Caco-2 (cell line): ENCODE measurements at regions not wholly inside any gene's neighbourhood (a gene's known extent, or its start where the extent isn't known, plus 50 kb on each side); places are given as distances from the start of the nearest gene placed in this dataset.

Experiments
- BruUV-seq: library from RNA; stranded (reverse); fragments of 400-500 nt; replicated peaks from 2 replicates; lab custom pipeline; 2021; lab: Mats Ljungman, UMichigan
- CTCF ChIA-PET: fragments of 300-600 bp; sonication (Branson Sonifier 250); formaldehyde crosslinking; loops from one replicate; lab custom pipeline; 2022; ENCODE audit warnings: antibody characterized with exemption; lab: Charles Lee
- POLR2A ChIA-PET: fragments of 300-600 bp; sonication (Branson Sonifier 250); formaldehyde crosslinking; loops from one replicate; lab custom pipeline; 2022; ENCODE audit warnings: antibody characterized with exemption; lab: Charles Lee
- DNase-seq, 2 experiments: peaks; one replicate each; pipeline versions ENCODE4 v3.0.0 to v3.0.0-alpha.2; 2020 to 2022
- H3K27me3 ChIP-seq: replicated peaks from 2 replicates; pipeline ENCODE4 v1.6.0; 2011; ENCODE audit warnings: low read length; ENCODE audit not compliant: control insufficient read depth, insufficient read depth
- H3K36me3 ChIP-seq: 2 replicates; pipeline ENCODE4 v1.5.1; 2011; ENCODE audit warnings: low read length; ENCODE audit not compliant: control insufficient read depth, insufficient read depth
- H3K4me1 ChIP-seq: fragments of 250-450 bp; sonication (Bioruptor Pico); 2 replicates; pipeline ENCODE4 v1.5.1; 2020; ENCODE audit warnings: mild to moderate bottlenecking
- H3K4me3 ChIP-seq: 2 replicates; pipeline ENCODE4 v1.5.1; 2011; ENCODE audit warnings: low read depth, mild to moderate bottlenecking, control low read depth, low read length
- H3K9me3 ChIP-seq: fragments of 250-450 bp; sonication (Bioruptor Pico); 2 replicates; pipeline ENCODE4 v1.5.1; 2020; ENCODE audit warnings: mild to moderate bottlenecking, moderate library complexity
- H3K27ac Mint-ChIP-seq: one replicate; pipeline ENCODE4 v1.8.0; 2022; ENCODE audit warnings: mixed read lengths; ENCODE audit not compliant: unreplicated experiment
- H3K27me3 Mint-ChIP-seq: one replicate; pipeline ENCODE4 v1.8.0; 2022; ENCODE audit warnings: mixed read lengths; ENCODE audit not compliant: insufficient read depth, unreplicated experiment
- H3K36me3 Mint-ChIP-seq: one replicate; pipeline ENCODE4 v1.8.0; 2022; ENCODE audit warnings: mild to moderate bottlenecking, mixed read lengths; ENCODE audit not compliant: insufficient read depth, unreplicated experiment
- H3K4me1 Mint-ChIP-seq: one replicate; pipeline ENCODE4 v1.8.0; 2022; ENCODE audit warnings: low read depth, mixed read lengths; ENCODE audit not compliant: unreplicated experiment
- H3K4me3 Mint-ChIP-seq: one replicate; pipeline ENCODE4 v1.8.0; 2022; ENCODE audit warnings: mild to moderate bottlenecking, moderate library complexity, mixed read lengths; ENCODE audit not compliant: unreplicated experiment
- H3K9me3 Mint-ChIP-seq: one replicate; pipeline ENCODE4 v1.8.0; 2022; ENCODE audit warnings: mixed read lengths; ENCODE audit not compliant: unreplicated experiment
- intact Hi-C: fragments of 100-400 bp; cut with micrococcal nuclease; formaldehyde crosslinking; loops from one replicate; pipeline ENCODE4 v1.10.0; 2022; ENCODE audit not compliant: unreplicated experiment
- TF ChIP-seq, protein P1 (sequence below), 2 experiments: fragments of 200-600 bp in 1 of 2; IDR thresholded peaks; 1 replicate in 1 of 2; 2 replicates in 1 of 2; pipeline versions ENCODE4 v1.5.1 to v1.8.0; 2011 to 2022; ENCODE audit warnings: antibody characterized with exemption in 1 of 2, control low read depth in 1 of 2, inconsistent platforms in 1 of 2, low read depth in 1 of 2, low read length in 1 of 2, mild to moderate bottlenecking in 1 of 2, moderate library complexity in 1 of 2; ENCODE audit not compliant: insufficient read depth in 1 of 2, severe bottlenecking in 1 of 2, unreplicated experiment in 1 of 2

DNA sequence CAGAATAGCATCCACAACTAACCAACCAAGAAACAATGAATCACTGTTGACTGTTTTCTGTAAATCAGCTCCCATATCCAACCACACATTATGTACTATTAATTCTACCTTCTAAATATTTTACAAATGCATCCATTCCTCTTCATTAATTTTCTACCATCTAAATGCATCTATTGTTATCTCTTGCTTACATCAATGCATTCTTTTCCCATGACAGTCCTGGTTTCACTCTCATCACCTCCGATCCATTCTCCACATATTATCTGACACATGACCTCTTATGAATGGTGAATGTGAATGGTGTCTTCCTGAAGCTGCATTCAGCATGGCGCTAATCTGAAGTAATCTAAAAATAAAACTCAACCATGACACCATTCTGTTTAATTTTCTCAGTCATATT is 153.8 kb upstream of the CALCR start:
- no peak overlapping the region for H3K27ac Mint-ChIP-seq
- H3K36me3 Mint-ChIP-seq: no peaks in the 10 kb centered on the region
- no peaks in the 10 kb centered on the region for H3K9me3 Mint-ChIP-seq
- TF ChIP-seq, protein P1, sequence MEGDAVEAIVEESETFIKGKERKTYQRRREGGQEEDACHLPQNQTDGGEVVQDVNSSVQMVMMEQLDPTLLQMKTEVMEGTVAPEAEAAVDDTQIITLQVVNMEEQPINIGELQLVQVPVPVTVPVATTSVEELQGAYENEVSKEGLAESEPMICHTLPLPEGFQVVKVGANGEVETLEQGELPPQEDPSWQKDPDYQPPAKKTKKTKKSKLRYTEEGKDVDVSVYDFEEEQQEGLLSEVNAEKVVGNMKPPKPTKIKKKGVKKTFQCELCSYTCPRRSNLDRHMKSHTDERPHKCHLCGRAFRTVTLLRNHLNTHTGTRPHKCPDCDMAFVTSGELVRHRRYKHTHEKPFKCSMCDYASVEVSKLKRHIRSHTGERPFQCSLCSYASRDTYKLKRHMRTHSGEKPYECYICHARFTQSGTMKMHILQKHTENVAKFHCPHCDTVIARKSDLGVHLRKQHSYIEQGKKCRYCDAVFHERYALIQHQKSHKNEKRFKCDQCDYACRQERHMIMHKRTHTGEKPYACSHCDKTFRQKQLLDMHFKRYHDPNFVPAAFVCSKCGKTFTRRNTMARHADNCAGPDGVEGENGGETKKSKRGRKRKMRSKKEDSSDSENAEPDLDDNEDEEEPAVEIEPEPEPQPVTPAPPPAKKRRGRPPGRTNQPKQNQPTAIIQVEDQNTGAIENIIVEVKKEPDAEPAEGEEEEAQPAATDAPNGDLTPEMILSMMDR (IDR thresholded peaks at IDR 0.05; ENCODE audit: insufficient read depth in 1 of 2, low read depth in 1 of 2, low read length in 1 of 2, severe bottlenecking in 1 of 2, unreplicated experiment in 1 of 2): no peak
- H3K4me1 Mint-ChIP-seq: no peaks in the 10 kb centered on the region
- ChIA-PET POLR2A (no interaction called here), CTCF (no interaction called here)
- Histone ChIP-seq H3K4me1 (no peaks in the 10 kb centered on the region), H3K9me3 (no peaks in the 10 kb centered on the region), H3K27me3 (no peaks in the 10 kb centered on the region), H3K36me3 (no peaks in the 10 kb centered on the region), H3K4me3 (no peak overlapping the region)
- H3K27me3 Mint-ChIP-seq: no peaks in the 10 kb centered on the region
- intact Hi-C loops: no loop called here
- BruUV-seq: no TSS peak
- H3K4me3 Mint-ChIP-seq: no peak overlapping the region
- DNase-seq: no peak

DNA sequence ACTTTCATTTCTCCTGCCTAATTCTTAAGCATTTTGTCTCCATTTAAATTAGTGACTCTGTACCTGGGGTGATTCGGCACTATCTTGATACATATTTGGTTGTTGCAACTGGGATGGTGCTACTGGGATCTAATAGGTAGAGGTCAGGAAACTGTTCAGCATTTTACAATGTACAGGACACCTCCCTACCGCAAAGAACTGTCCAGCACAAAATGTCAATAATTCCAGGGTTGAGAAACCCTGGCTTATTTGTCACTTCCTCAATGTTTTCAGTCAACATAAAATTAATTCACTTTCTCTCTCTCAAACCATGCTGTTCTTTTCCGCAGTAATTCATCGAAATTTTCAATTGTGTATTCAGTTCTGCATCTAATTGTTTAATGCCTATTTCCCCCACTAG is 151.4 kb upstream of the CALCR start:
- TF ChIP-seq, protein P1 (IDR thresholded peaks at IDR 0.05; ENCODE audit: insufficient read depth in 1 of 2, low read depth in 1 of 2, low read length in 1 of 2, severe bottlenecking in 1 of 2, unreplicated experiment in 1 of 2): no peak
- CTCF ChIA-PET: no interaction called here
- Histone ChIP-seq H3K27me3 (no peaks in the 10 kb centered on the region), H3K36me3 (no peaks in the 10 kb centered on the region), H3K4me1 (no peaks in the 10 kb centered on the region), H3K9me3 (no peaks in the 10 kb centered on the region), H3K4me3 (no peak overlapping the region)
- POLR2A ChIA-PET: no interaction called here
- H3K4me3 Mint-ChIP-seq: no peak overlapping the region
- no peak overlapping the region for H3K27ac Mint-ChIP-seq
- intact Hi-C loops: no loop called here
- DNase-seq: no peak
- H3K9me3 Mint-ChIP-seq: no peaks in the 10 kb centered on the region
- H3K4me1 Mint-ChIP-seq: no peaks in the 10 kb centered on the region
- no peaks in the 10 kb centered on the region for H3K36me3 Mint-ChIP-seq
- no TSS peak for BruUV-seq
- no peaks in the 10 kb centered on the region for H3K27me3 Mint-ChIP-seq

DNA sequence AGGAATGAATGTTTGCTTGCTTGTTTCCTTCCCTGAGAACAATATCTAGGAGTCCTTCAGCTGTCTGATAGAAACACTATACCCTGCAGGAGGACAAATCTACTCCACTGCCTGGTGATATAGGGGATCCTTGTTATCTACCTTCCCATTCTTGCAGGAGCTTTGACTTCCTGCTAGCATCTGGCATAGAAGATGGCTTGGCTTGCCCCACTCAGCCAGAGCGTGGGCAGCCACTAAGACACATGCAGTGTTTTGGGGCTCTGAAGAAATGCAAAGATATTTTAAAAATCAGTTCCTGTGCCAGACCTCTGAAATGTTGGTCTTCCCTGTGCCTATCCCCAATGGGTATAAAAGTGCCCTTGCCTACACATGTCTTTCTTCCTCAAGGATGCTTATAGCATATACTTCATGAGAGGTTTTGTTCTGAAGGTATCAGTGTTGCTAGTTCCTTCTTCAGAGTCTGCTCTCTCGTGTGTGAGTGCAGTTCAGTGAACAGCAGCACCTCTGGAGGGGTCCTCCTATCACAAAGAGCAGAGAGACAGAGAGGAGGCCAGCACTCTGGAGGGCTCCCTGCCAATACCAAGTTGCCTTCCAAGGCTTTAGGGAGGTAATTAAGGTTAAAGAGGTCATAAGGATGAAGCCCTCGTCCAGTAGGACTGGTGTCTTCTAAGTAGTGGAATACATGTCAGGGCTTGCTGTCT is 149.1 kb upstream of the CALCR start:
- BruUV-seq: no TSS peak
- Histone ChIP-seq H3K4me1 (peaks cover 13% of the 10 kb centered on the region), H3K36me3 (no peaks in the 10 kb centered on the region), H3K27me3 (no peaks in the 10 kb centered on the region), H3K4me3 (no peak overlapping the region), H3K9me3 (no peaks in the 10 kb centered on the region)
- Mint-ChIP-seq H3K27me3 (no peaks in the 10 kb centered on the region), H3K27ac (no peak overlapping the region), H3K36me3 (no peaks in the 10 kb centered on the region), H3K9me3 (no peaks in the 10 kb centered on the region), H3K4me3 (no peak overlapping the region), H3K4me1 (no peaks in the 10 kb centered on the region)
- intact Hi-C loops: no loop called here
- no peak for DNase-seq
- TF ChIP-seq, protein P1 (IDR thresholded peaks at IDR 0.05; ENCODE audit: insufficient read depth in 1 of 2, low read depth in 1 of 2, low read length in 1 of 2, severe bottlenecking in 1 of 2, unreplicated experiment in 1 of 2): no peak
- ChIA-PET CTCF (no interaction called here), POLR2A (no interaction called here)
